ENCODE measurements at regions not wholly inside any gene's neighbourhood (a gene's known extent, or its start where the extent isn't known, plus 50 kb on each side); places are given as distances from the start of the nearest gene placed in this dataset.

- TF ChIP-seq ZBTB49 (tag by site-specific recombination; IDR thresholded peaks at IDR 0.05; ENCODE audit: low read depth): no peak
- peak; percentile 78 for TF ChIP-seq ZNF366 (tag by site-specific recombination; conservative IDR thresholded peaks at IDR 0.05)
- no peak for TF ChIP-seq ZNF354C (tag by site-specific recombination; IDR thresholded peaks at IDR 0.05; ENCODE audit: borderline replicate concordance, low read depth)
- no peak for TF ChIP-seq ZNF24 (tag by site-specific recombination; IDR thresholded peaks at IDR 0.05)
- TF ChIP-seq OVOL3 (tag by site-specific recombination; IDR thresholded peaks at IDR 0.05): no peak
- no peak for TF ChIP-seq ZBTB8A (tag by site-specific recombination; IDR thresholded peaks at IDR 0.05)
- no peak for TF ChIP-seq ZNF214 (tag by site-specific recombination; IDR thresholded peaks at IDR 0.05; ENCODE audit: borderline replicate concordance)
- no peak for TF ChIP-seq ZNF449 (tag by site-specific recombination; IDR thresholded peaks at IDR 0.05)
- no peak for TF ChIP-seq ZNF664 (tag by site-specific recombination; IDR thresholded peaks at IDR 0.05)
- TF ChIP-seq CTCF (tag by site-specific recombination; IDR thresholded peaks at IDR 0.05): no peak
- no peak for TF ChIP-seq ZNF549 (tag by site-specific recombination; IDR thresholded peaks at IDR 0.05)
- no peak for TF ChIP-seq ZNF112 (tag by site-specific recombination; IDR thresholded peaks at IDR 0.05)
- TF ChIP-seq ZNF76 (tag by site-specific recombination; IDR thresholded peaks at IDR 0.05; ENCODE audit: borderline replicate concordance, low read depth): peak; percentile 22; the same call in 1 of the 2 replicates
- TF ChIP-seq KLF16 (tag by site-specific recombination; IDR thresholded peaks at IDR 0.05): no peak
- no peak for TF ChIP-seq HOXD13 (CRISPR knock-in tag; IDR thresholded peaks at IDR 0.05; ENCODE audit: borderline replicate concordance)
- TF ChIP-seq MYNN (tag by site-specific recombination; IDR thresholded peaks at IDR 0.05; ENCODE audit: borderline replicate concordance): no peak
- no peak for TF ChIP-seq ZNF544 (tag by site-specific recombination; IDR thresholded peaks at IDR 0.05)
- TF ChIP-seq ZEB2 (tag by site-specific recombination; IDR thresholded peaks at IDR 0.05): no peak
- no peak for TF ChIP-seq ZNF280D (tag by site-specific recombination; IDR thresholded peaks at IDR 0.05)
- TF ChIP-seq ZNF133 (tag by site-specific recombination; IDR thresholded peaks at IDR 0.05): 0 out of 2 replicates have a peak, but pooled peaks have one; percentile 28
- 0 out of 2 replicates have a peak, but pooled peaks have one; percentile 41 for TF ChIP-seq ZSCAN18 (tag by site-specific recombination; IDR thresholded peaks at IDR 0.05)
- TF ChIP-seq INSM2 (tag by site-specific recombination; IDR thresholded peaks at IDR 0.05): no peak
- TF ChIP-seq ZNF19 (tag by site-specific recombination; IDR thresholded peaks at IDR 0.05; ENCODE audit: low read depth): no peak
- no peak for TF ChIP-seq ZNF394 (tag by site-specific recombination; IDR thresholded peaks at IDR 0.05; ENCODE audit: borderline replicate concordance)
Measured at GRCh38 chr6:6834356-6835222, 246.1 kb downstream of the LY86 start (continued).

Data from HEK293 (cell line).